ENCODE measurements at regions not wholly inside any gene's neighbourhood (a gene's known extent, or its start where the extent isn't known, plus 50 kb on each side); places are given as distances from the start of the nearest gene placed in this dataset.

DNA sequence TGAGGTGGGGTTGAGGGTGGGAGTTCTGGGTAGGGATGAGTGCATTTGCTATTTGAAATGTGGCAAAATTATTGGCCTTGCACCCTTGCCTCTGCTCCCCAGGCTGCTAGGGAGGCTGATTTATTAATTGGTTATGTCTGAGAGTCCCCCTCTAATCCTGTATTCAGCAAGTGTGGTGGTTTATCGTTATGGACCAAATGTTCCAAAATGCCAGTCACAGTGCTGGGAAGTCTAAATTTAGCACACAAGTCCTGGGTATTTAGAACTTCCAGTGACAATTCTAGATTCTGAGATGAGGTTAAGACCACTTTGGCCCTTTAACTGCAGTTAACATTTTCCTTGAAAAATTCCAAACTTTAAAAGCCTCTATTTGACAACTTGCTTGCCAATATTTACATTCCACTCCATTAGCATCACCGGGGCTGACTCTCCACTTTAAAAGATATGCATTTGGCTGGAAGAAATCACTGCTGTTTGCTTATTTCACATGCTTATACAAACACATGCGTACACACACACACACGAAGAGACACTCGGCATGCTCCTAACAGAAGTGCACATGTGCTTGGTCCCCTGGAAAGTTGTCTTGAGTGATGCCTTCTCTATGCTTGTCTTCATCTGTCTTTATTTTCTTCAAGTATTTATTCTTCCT lies 247.7 kb downstream of the IL20RB start:
- no peak for DNase-seq

- DNase-seq = no peak
These were observed 249.8 kb downstream of the IL20RB start for GRCh38 chr3:137207616-137208015.

DNA sequence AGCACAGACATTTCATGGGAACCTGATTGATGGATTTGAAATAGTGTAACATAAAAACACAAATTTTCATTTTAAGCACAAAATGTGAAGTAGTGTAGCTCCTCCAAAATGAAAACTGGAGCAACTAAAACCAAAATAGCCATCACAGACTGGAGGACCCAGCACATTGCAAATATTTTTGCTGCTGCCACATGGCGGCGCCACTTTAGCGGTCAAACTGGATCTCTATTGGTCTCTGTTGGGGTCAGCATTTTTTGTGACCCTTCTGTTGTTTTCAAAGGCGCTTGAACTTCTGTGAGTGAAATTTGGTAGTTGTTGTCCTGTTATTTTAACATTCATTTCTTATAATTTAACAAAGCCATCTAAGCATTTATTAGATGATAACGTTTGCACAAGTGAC lies 259.9 kb downstream of the IL20RB start:
- DNase-seq = no peak

- DNase-seq = no peak
These were observed 262.1 kb downstream of the IL20RB start for GRCh38 chr3:137219801-137220445.

DNA sequence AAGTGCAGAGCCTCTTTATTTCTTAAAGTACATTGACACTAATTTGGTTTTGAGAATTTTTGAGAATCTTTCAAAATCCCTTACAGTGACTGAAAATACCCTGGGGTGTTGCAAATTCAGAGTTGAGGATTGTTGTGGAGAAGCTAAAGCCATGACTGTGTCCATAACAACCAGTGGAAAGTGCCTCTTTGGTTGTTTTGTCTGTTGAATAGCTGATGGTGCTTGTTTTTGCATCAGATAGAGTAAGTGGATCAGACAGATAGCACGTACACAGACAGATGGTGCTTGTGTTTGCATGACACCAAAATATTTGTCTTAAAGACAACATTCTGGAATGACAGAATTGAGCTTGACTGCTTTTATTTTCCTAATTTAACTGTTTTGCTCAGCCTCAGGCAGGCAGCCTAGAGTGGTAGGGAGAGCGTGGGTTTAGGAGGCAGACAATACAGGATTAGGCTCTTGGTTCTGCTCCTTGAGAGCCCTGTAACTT lies 265.0 kb downstream of the IL20RB start:
- no peak for DNase-seq

DNA sequence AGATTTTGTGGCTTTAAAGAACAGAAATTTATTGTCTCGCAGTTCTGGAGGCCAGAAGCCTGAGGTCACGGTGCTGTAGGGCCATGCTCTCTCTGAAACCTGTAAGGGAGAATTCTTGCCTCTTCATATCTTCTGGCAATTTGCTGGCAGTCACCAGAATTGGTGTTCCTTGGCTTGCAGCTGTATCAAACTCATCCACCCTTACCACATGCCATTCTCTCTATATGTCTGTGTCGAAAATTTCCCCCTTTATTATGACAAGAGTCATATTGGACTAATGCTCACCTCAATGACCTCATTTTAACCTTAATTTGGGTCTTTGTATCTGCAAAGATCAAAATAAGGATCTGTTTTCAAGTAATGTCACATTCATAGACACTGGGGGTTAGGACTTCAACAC lies 266.7 kb downstream of the IL20RB start:
- no peak for DNase-seq

DNA sequence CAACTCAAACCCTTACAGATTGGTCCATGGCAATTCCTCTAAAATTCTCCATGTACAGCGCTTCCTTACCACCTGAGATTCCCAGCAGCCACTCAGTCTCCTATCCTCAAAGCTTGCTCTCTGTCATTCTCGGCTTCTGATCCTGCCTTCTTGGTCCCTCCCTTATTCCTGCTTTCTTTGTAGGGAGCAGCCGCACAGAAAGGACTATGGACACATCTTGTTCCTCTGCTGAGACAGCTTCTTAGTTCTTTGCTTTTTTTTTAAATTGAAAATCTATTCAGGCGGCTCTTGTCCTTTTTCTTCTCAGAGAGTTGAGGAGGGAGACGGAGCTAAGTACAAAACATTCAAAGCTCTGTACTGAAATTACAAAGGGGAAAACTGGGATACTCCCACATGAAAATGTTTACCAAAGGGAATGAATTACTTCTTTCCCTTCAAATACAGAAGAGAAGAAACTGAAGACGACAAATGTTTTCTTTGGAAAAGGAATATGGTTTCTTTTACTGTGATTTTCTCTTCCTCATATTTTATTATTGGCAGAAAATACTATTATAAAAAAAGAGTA lies 285.1 kb downstream of the IL20RB start:
- DNase-seq = no peak

- no peak for DNase-seq
These were observed 288.7 kb downstream of the IL20RB start for GRCh38 chr3:137246491-137246890.

GRCh38 chr3:137249311-137249940 lies 291.6 kb downstream of the IL20RB start:
- DNase-seq = no peak

GRCh38 chr3:137259089-137259488 lies 301.3 kb downstream of the IL20RB start:
- no peak for DNase-seq

- peak; percentile 46 for DNase-seq
These were observed 301.9 kb downstream of the IL20RB start for GRCh38 chr3:137259701-137260100.

GRCh38 chr3:137264071-137264820 lies 306.5 kb downstream of the IL20RB start:
- peak; percentile 85 for DNase-seq

- no peak for DNase-seq
These were observed 307.1 kb downstream of the IL20RB start for GRCh38 chr3:137264843-137265330.

DNA sequence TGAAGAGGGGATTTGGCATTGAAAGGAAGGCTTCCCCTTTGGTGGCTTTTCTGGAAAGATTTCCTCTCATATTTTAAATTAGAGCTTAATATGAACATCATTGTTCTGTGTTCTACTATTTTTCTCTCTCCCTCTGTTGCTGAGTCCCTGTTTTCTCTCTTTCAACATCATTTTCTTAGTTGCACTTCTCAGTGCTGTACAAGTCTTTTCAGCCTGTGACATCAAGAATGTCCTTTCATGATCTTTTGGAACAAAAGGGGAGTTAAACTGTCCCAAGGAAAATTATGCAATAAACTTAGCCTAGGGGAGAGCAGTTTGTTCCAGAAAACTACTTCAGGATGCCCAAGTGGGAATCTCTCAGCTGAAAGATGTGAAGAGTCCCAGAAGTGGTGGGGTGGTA lies 325.1 kb downstream of the IL20RB start:
- DNase-seq = no peak

DNA sequence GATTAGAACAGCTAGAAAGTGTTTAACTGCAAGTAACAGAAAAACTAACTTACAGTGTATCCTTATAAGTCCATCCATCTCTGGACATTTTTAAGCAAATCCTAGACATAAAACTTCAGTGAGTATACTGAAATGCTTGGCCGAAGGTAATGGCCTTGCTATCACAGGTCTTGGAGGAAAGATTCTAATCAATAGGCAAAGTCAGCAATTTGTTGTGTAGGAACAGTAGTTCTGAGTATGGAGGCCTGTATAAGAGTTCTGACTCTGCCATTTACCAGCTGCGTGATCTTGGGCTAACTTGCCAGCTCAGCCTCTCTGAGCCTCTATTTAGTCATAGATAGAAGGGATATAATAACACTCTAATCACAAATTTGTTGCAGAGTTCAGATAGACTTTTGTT lies 328.1 kb downstream of the IL20RB start:
- no peak for DNase-seq

GRCh38 chr3:137293086-137293485 lies 335.3 kb downstream of the IL20RB start:
- no peak for DNase-seq

DNA sequence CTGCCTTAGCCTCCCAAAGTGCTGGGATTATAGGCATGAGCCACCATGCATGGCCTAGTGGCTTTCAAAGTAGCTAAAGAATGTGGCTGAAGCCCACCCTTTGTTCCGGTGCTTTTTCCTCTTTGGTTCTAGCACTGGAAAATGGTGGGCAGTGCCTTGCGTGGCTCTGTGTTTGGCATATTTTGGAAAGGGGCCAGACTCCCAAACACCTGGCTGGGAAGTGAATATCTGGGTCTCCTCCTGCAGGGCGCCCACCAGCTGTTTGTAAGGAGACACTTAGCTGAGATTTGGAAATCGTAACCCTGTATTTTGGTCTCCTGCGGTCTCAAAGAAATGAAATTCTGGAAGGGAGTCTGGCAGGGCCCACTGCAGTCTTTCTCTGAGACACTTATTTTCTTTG lies 336.4 kb downstream of the IL20RB start:
- DNase-seq = no peak

- no peak for DNase-seq
These were observed 337.1 kb downstream of the IL20RB start for GRCh38 chr3:137294839-137295238.

GRCh38 chr3:137295336-137295735 lies 337.6 kb downstream of the IL20RB start:
- no peak for DNase-seq

- DNase-seq = no peak
These were observed 338.3 kb downstream of the IL20RB start for GRCh38 chr3:137296116-137296515.

DNA sequence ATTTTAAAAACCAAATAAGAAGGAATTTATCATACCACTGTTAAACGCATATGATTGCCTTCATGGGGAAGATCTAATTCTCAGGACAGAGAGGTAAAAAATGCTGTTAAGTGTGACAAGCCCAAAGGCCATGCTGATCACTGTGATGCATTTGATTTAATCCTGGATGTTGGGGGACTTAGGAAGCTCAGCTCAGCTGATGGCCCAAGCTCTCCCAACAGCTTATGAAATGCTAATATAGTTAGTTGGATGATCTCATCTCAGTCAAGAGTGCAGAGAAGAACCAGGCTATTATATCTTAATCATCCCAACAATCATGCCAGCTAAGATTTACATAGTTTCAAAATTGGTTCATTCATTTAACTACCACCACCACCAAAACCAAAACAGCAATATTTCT lies 340.0 kb downstream of the IL20RB start:
- no peak for DNase-seq

DNA sequence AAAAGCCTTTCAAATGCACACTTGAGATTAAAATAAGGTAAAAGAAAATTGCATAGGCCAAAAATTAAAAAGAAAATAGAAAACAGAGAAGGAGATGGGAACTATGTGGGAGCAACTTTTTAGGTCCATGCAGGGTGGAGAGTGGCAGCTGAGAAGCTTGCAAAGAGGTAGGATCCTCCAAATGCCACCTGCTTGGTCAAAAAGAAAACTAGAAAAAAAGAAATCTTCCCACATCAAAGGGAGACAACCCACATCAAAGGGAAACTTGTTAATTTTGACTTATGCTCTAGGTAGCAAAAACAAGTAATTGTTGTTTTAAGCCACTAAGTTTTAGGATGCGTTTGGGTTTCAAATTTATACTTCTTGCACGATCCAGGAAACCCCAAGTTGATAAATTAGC lies 342.9 kb downstream of the IL20RB start:
- no peak for DNase-seq

Measured in left hindlimb (tissue), 1 donor.